ENCODE measurements at regions not wholly inside any gene's neighbourhood (a gene's known extent, or its start where the extent isn't known, plus 50 kb on each side); places are given as distances from the start of the nearest gene placed in this dataset.
A peak's percentile ranks its signal among the peaks of the same experiment; 100 is the strongest.
"Not testable (repeated sequence)": the region's sequence is repeated elsewhere in the genome, so short reads cannot be mapped to it uniquely, and the experiment has no call there.

- Histone ChIP-seq H3K9ac (ENCODE audit: low read length) (peak overlapping the region; percentile 75), H3K9me3 (ENCODE audit: control insufficient read depth, low read length) (no peaks in the 10 kb centered on the region)
Observed at GRCh38 chr15:26082221-26083109, 219.3 kb upstream of the ATP10A start.

GRCh38 chr15:26081758-26082220 is 218.7 kb upstream of the ATP10A start:
- Histone ChIP-seq H3K27me3 (ENCODE audit: control insufficient read depth, insufficient read depth, low read length) (no peaks in the 10 kb centered on the region), H3K4me3 (ENCODE audit: low read length) (no peak overlapping the region), H3K9ac (ENCODE audit: low read length) (no peak overlapping the region), H3K4me1 (ENCODE audit: control insufficient read depth, insufficient read depth, low read length) (no peaks in the 10 kb centered on the region), H3K9me3 (ENCODE audit: control insufficient read depth, low read length) (no peaks in the 10 kb centered on the region), H3K36me3 (ENCODE audit: control insufficient read depth, insufficient read depth, low read length) (no peaks in the 10 kb centered on the region)

More at GRCh38 chr15:26082221-26083109, 219.3 kb upstream of the ATP10A start:
- H3K4me3 ChIP-seq (ENCODE audit: low read length) = peak overlapping the region; percentile 59
- H3K4me1 ChIP-seq (ENCODE audit: control insufficient read depth, insufficient read depth, low read length) = no peaks in the 10 kb centered on the region
- H3K27me3 ChIP-seq (ENCODE audit: control insufficient read depth, insufficient read depth, low read length) = no peaks in the 10 kb centered on the region
- no peaks in the 10 kb centered on the region for H3K36me3 ChIP-seq (ENCODE audit: control insufficient read depth, insufficient read depth, low read length)

- Histone ChIP-seq H3K36me3 (ENCODE audit: control insufficient read depth, insufficient read depth, low read length) (no peaks in the 10 kb centered on the region), H3K9ac (ENCODE audit: low read length) (no peak overlapping the region), H3K9me3 (ENCODE audit: control insufficient read depth, low read length) (no peaks in the 10 kb centered on the region), H3K4me3 (ENCODE audit: low read length) (no peak overlapping the region), H3K27me3 (ENCODE audit: control insufficient read depth, insufficient read depth, low read length) (no peaks in the 10 kb centered on the region), H3K4me1 (ENCODE audit: control insufficient read depth, insufficient read depth, low read length) (no peaks in the 10 kb centered on the region)
Observed at GRCh38 chr15:26075770-26076169, 212.6 kb upstream of the ATP10A start.

- Histone ChIP-seq H3K27me3 (ENCODE audit: control insufficient read depth, insufficient read depth, low read length) (no peaks in the 10 kb centered on the region), H3K4me1 (ENCODE audit: control insufficient read depth, insufficient read depth, low read length) (no peaks in the 10 kb centered on the region), H3K36me3 (ENCODE audit: control insufficient read depth, insufficient read depth, low read length) (no peaks in the 10 kb centered on the region), H3K4me3 (ENCODE audit: low read length) (no peak overlapping the region), H3K9me3 (ENCODE audit: control insufficient read depth, low read length) (no peaks in the 10 kb centered on the region), H3K9ac (ENCODE audit: low read length) (no peak overlapping the region)
Observed at GRCh38 chr15:26073430-26074333, 210.6 kb upstream of the ATP10A start.

GRCh38 chr15:26070095-26070532 is 207.0 kb upstream of the ATP10A start:
- H3K9me3 ChIP-seq (ENCODE audit: control insufficient read depth, low read length) = no peaks in the 10 kb centered on the region
- H3K4me3 ChIP-seq (ENCODE audit: low read length) = no peak overlapping the region
- no peaks in the 10 kb centered on the region for H3K27me3 ChIP-seq (ENCODE audit: control insufficient read depth, insufficient read depth, low read length)
- H3K36me3 ChIP-seq (ENCODE audit: control insufficient read depth, insufficient read depth, low read length) = no peaks in the 10 kb centered on the region
- H3K4me1 ChIP-seq (ENCODE audit: control insufficient read depth, insufficient read depth, low read length) = no peaks in the 10 kb centered on the region
- no peak overlapping the region for H3K9ac ChIP-seq (ENCODE audit: low read length)

- Histone ChIP-seq H3K36me3 (ENCODE audit: control insufficient read depth, insufficient read depth, low read length) (no peaks in the 10 kb centered on the region), H3K9ac (ENCODE audit: low read length) (no peak overlapping the region), H3K4me1 (ENCODE audit: control insufficient read depth, insufficient read depth, low read length) (no peaks in the 10 kb centered on the region), H3K4me3 (ENCODE audit: low read length) (no peak overlapping the region), H3K9me3 (ENCODE audit: control insufficient read depth, low read length) (no peaks in the 10 kb centered on the region), H3K27me3 (ENCODE audit: control insufficient read depth, insufficient read depth, low read length) (no peaks in the 10 kb centered on the region)
Observed at GRCh38 chr15:26069231-26069641, 206.1 kb upstream of the ATP10A start.

- Histone ChIP-seq H3K27me3 (ENCODE audit: control insufficient read depth, insufficient read depth, low read length) (no peaks in the 10 kb centered on the region), H3K4me3 (ENCODE audit: low read length) (no peak overlapping the region), H3K9me3 (ENCODE audit: control insufficient read depth, low read length) (no peaks in the 10 kb centered on the region), H3K4me1 (ENCODE audit: control insufficient read depth, insufficient read depth, low read length) (no peaks in the 10 kb centered on the region), H3K36me3 (ENCODE audit: control insufficient read depth, insufficient read depth, low read length) (no peaks in the 10 kb centered on the region), H3K9ac (ENCODE audit: low read length) (no peak overlapping the region)
Observed at GRCh38 chr15:26066896-26067295, 203.8 kb upstream of the ATP10A start.

- no peaks in the 10 kb centered on the region for H3K9me3 ChIP-seq (ENCODE audit: control insufficient read depth, low read length)
- H3K4me3 ChIP-seq (ENCODE audit: low read length) = no peak overlapping the region
- H3K9ac ChIP-seq (ENCODE audit: low read length) = no peak overlapping the region
- no peaks in the 10 kb centered on the region for H3K4me1 ChIP-seq (ENCODE audit: control insufficient read depth, insufficient read depth, low read length)
- H3K36me3 ChIP-seq (ENCODE audit: control insufficient read depth, insufficient read depth, low read length) = no peaks in the 10 kb centered on the region
- H3K27me3 ChIP-seq (ENCODE audit: control insufficient read depth, insufficient read depth, low read length) = no peaks in the 10 kb centered on the region
Observed at GRCh38 chr15:26065723-26066122, 202.6 kb upstream of the ATP10A start.

GRCh38 chr15:26061248-26061647 is 198.1 kb upstream of the ATP10A start:
- Histone ChIP-seq H3K9ac (ENCODE audit: low read length) (no peak overlapping the region), H3K9me3 (ENCODE audit: control insufficient read depth, low read length) (no peaks in the 10 kb centered on the region), H3K4me3 (ENCODE audit: low read length) (no peak overlapping the region), H3K27me3 (ENCODE audit: control insufficient read depth, insufficient read depth, low read length) (no peaks in the 10 kb centered on the region), H3K4me1 (ENCODE audit: control insufficient read depth, insufficient read depth, low read length) (no peaks in the 10 kb centered on the region), H3K36me3 (ENCODE audit: control insufficient read depth, insufficient read depth, low read length) (no peaks in the 10 kb centered on the region)

- not testable (repeated sequence) for H3K4me1 ChIP-seq (ENCODE audit: control insufficient read depth, insufficient read depth, low read length); H3K9me3 ChIP-seq (ENCODE audit: control insufficient read depth, low read length); H3K9ac ChIP-seq (ENCODE audit: low read length); H3K27me3 ChIP-seq (ENCODE audit: control insufficient read depth, insufficient read depth, low read length); H3K4me3 ChIP-seq (ENCODE audit: low read length); H3K36me3 ChIP-seq (ENCODE audit: control insufficient read depth, insufficient read depth, low read length)
Observed at GRCh38 chr15:26056766-26057165, 193.6 kb upstream of the ATP10A start.

GRCh38 chr15:26051761-26052675 is 188.9 kb upstream of the ATP10A start:
- no peak overlapping the region for H3K4me3 ChIP-seq (ENCODE audit: low read length)
- H3K36me3 ChIP-seq (ENCODE audit: control insufficient read depth, insufficient read depth, low read length) = no peaks in the 10 kb centered on the region
- H3K27me3 ChIP-seq (ENCODE audit: control insufficient read depth, insufficient read depth, low read length) = no peaks in the 10 kb centered on the region
- H3K9ac ChIP-seq (ENCODE audit: low read length) = no peak overlapping the region
- no peaks in the 10 kb centered on the region for H3K9me3 ChIP-seq (ENCODE audit: control insufficient read depth, low read length)
- H3K4me1 ChIP-seq (ENCODE audit: control insufficient read depth, insufficient read depth, low read length) = no peaks in the 10 kb centered on the region
